ENCODE measurements at regions not wholly inside any gene's neighbourhood (a gene's known extent, or its start where the extent isn't known, plus 50 kb on each side); places are given as distances from the start of the nearest gene placed in this dataset.

GRCh38 chr1:221633841-221634409 lies 108.0 kb downstream of the DUSP10 start:
- DNase-seq (ENCODE audit: low read depth in 2 of 3, low spot score in 2 of 3) = no peak

GRCh38 chr1:221634606-221635005 lies 107.3 kb downstream of the DUSP10 start:
- no peak for DNase-seq (ENCODE audit: low read depth in 2 of 3, low spot score in 2 of 3)

- DNase-seq (ENCODE audit: low read depth in 2 of 3, low spot score in 2 of 3) = no peak
Measured at GRCh38 chr1:221635305-221635704, 106.6 kb downstream of the DUSP10 start.

GRCh38 chr1:221636096-221636495 lies 105.8 kb downstream of the DUSP10 start:
- no peak for DNase-seq (ENCODE audit: low read depth in 2 of 3, low spot score in 2 of 3)

- DNase-seq (ENCODE audit: low read depth in 2 of 3, low spot score in 2 of 3) = no peak
Measured at GRCh38 chr1:221636967-221637366, 104.9 kb downstream of the DUSP10 start.

GRCh38 chr1:221637641-221638041 lies 104.2 kb downstream of the DUSP10 start:
- DNase-seq (ENCODE audit: low read depth in 2 of 3, low spot score in 2 of 3) = no peak

GRCh38 chr1:221638595-221638994 lies 103.3 kb downstream of the DUSP10 start:
- no peak for DNase-seq (ENCODE audit: low read depth in 2 of 3, low spot score in 2 of 3)

- DNase-seq (ENCODE audit: low read depth in 2 of 3, low spot score in 2 of 3) = no peak
Measured at GRCh38 chr1:221641811-221642210, 100.1 kb downstream of the DUSP10 start.

GRCh38 chr1:221643404-221644144 lies 98.3 kb downstream of the DUSP10 start:
- DNase-seq (ENCODE audit: low read depth in 2 of 3, low spot score in 2 of 3) = no peak

- no peak for DNase-seq (ENCODE audit: low read depth in 2 of 3, low spot score in 2 of 3)
Measured at GRCh38 chr1:221644145-221644448, 97.8 kb downstream of the DUSP10 start.

GRCh38 chr1:221644663-221645258 lies 97.1 kb downstream of the DUSP10 start:
- DNase-seq (ENCODE audit: low read depth in 2 of 3, low spot score in 2 of 3) = no peak

GRCh38 chr1:221648201-221648600 lies 93.7 kb downstream of the DUSP10 start:
- no peak for DNase-seq (ENCODE audit: low read depth in 2 of 3, low spot score in 2 of 3)
